Skeletal muscle tissue (tissue), 3 donors: ENCODE measurements at regions not wholly inside any gene's neighbourhood (a gene's known extent, or its start where the extent isn't known, plus 50 kb on each side); places are given as distances from the start of the nearest gene placed in this dataset.

ENCODE experiments used
- H3K27ac ChIP-seq: one replicate; pipeline ENCODE4 v1.7.0; 2013; ENCODE audit warnings: mild to moderate bottlenecking, low read depth, low read length, inconsistent platforms
- H3K27me3 ChIP-seq, 3 donors: one replicate each; pipeline ENCODE4 v1.7.0; 2013; ENCODE audit warnings: low read length in 3 of 3; ENCODE audit not compliant: control insufficient read depth in 3 of 3, insufficient read depth in 3 of 3
- H3K36me3 ChIP-seq, 3 donors: one replicate each; pipeline ENCODE4 v1.7.0; 2013; ENCODE audit warnings: low read length in 3 of 3; ENCODE audit not compliant: control insufficient read depth in 3 of 3, insufficient read depth in 3 of 3
- H3K4me1 ChIP-seq, 3 donors: one replicate each; pipeline ENCODE4 v1.7.0; 2013; ENCODE audit warnings: low read length in 3 of 3, mild to moderate bottlenecking in 3 of 3; ENCODE audit not compliant: control insufficient read depth in 3 of 3, insufficient read depth in 3 of 3
- H3K4me3 ChIP-seq, 3 donors: one replicate each; pipeline ENCODE4 v1.7.0; 2013; ENCODE audit warnings: low read length in 3 of 3
- H3K9ac ChIP-seq, 3 donors: one replicate each; pipeline ENCODE4 v1.7.0; 2013; ENCODE audit warnings: low read length in 3 of 3, mild to moderate bottlenecking in 3 of 3, moderate library complexity in 2 of 3, low read depth in 1 of 3
- H3K9me3 ChIP-seq, 3 donors: one replicate each; pipeline ENCODE4 v1.7.0; 2013; ENCODE audit warnings: low read length in 3 of 3; ENCODE audit not compliant: control insufficient read depth in 3 of 3
- donor health status: Osteomylitis.

- Histone ChIP-seq H3K9ac (no peak overlapping the region), H3K4me1 (peaks cover 0 to 3% (median 0%) of the 10 kb centered on the region in 3 donors), H3K27me3 (peaks cover 0 to 3% (median 0%) of the 10 kb centered on the region in 3 donors), H3K27ac (no peak overlapping the region), H3K9me3 (no peaks in the 10 kb centered on the region), H3K36me3 (no peaks in the 10 kb centered on the region), H3K4me3 (no peak overlapping the region)
Measured at GRCh38 chr15:101551696-101552591, 62.4 kb upstream of the PCSK6 start.

- Histone ChIP-seq H3K27me3 (peaks cover 0 to 10% (median 0%) of the 10 kb centered on the region in 3 donors), H3K36me3 (no peaks in the 10 kb centered on the region), H3K27ac (no peak overlapping the region), H3K4me3 (no peak overlapping the region), H3K9me3 (no peaks in the 10 kb centered on the region), H3K9ac (no peak overlapping the region), H3K4me1 (peaks cover 0 to 3% (median 0%) of the 10 kb centered on the region in 3 donors)
Measured at GRCh38 chr15:101550124-101550523, 60.6 kb upstream of the PCSK6 start.

DNA sequence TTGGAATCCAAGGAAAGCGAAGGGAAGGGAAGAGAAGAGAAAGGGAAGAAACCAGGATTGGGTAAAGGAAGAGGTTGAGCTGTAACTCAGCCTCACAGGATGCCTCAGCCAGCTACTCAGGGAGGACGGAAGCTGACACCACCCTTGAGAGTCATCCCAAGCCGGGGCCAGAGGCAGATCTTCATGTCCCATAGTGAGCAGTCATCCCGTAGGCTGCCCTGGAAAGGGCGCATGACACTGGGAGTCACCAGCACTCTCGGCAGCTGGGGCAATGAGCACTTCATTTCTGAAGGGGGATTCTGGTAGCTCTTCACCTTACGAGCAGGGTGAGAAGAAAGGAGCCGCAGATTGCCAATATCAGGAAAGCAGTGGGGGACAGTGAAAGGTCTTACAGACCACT is 60.1 kb upstream of the PCSK6 start:
- Histone ChIP-seq H3K27ac (no peak overlapping the region), H3K4me3 (no peak overlapping the region), H3K4me1 (peaks cover 0 to 3% (median 0%) of the 10 kb centered on the region in 3 donors), H3K9me3 (no peaks in the 10 kb centered on the region), H3K27me3 (peaks cover 0 to 10% (median 0%) of the 10 kb centered on the region in 3 donors), H3K36me3 (no peaks in the 10 kb centered on the region), H3K9ac (no peak overlapping the region)

DNA sequence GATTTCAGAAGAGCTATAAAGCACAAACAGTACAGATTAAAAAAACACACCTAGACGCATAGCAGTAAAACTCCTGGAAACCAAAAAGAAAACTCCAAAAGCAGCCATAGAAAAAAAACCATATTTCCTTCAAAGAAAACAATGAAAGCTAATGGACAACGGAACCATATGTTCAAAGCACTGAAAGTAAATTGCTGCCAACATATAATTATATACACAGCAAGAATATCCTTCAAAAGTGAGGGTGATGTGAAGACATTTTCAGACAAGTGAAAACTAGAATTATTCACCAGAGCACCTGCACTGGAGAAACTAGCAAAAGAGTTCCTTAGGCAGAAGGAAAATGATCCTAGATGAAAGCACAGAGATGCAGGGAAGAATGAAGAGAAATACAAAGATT is 58.2 kb upstream of the PCSK6 start:
- Histone ChIP-seq H3K36me3 (no peaks in the 10 kb centered on the region), H3K27ac (no peak overlapping the region), H3K9ac (no peak overlapping the region), H3K4me3 (no peak overlapping the region), H3K4me1 (peaks cover 0 to 3% (median 0%) of the 10 kb centered on the region in 3 donors), H3K27me3 (peaks cover 12 to 22% (median 12%) of the 10 kb centered on the region in 3 donors), H3K9me3 (no peaks in the 10 kb centered on the region)

DNA sequence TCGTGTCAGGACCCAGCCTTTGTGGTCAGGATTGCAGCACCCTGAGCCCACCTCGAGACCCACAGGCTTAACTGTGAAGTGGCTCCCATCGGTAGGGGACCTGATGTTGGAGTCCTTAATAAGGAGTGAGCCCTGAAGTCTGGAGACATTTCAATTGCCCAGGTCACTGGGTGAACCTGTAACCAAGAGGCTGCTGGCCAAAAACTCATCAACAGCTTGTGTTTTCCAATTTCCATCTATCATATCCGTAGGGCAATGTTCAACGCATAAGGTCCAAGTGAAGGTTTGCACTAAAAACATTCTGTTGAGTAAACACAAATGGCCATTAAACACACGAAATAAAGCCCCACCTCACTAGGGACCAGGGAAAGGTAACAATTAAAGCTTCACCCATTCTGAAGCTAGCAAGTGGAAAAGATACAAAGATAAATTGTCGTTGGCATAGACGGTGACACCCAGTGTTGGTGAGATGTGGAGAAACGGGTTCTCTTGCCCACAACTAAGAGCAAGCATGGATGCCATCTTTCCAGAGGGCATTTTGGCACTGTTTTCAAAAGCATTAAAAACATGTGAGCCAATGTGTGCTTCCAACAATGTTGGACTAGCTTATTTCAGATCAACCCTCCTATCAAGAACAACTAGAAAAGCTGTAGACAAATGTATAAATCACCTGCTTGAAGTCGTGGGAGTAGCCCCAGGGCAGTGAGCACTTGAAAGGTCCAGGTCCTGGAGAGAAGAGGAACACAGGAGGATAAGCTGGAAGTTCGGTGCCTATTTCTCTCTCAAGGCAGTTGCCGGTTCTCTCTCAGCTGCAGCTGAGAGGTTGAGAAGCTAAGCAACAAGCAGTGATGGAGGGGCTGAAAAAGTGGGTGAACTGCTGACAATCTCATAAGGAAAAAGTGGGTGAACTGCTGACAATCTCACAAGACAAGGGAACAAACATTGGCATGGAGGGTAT is 56.3 kb upstream of the PCSK6 start:
- Histone ChIP-seq H3K4me3 (no peak overlapping the region), H3K9ac (no peak overlapping the region), H3K27me3 (peaks cover 12 to 20% (median 12%) of the 10 kb centered on the region in 3 donors), H3K27ac (no peak overlapping the region), H3K4me1 (peaks cover 0 to 2% (median 2%) of the 10 kb centered on the region in 3 donors), H3K36me3 (no peaks in the 10 kb centered on the region), H3K9me3 (no peaks in the 10 kb centered on the region)

DNA sequence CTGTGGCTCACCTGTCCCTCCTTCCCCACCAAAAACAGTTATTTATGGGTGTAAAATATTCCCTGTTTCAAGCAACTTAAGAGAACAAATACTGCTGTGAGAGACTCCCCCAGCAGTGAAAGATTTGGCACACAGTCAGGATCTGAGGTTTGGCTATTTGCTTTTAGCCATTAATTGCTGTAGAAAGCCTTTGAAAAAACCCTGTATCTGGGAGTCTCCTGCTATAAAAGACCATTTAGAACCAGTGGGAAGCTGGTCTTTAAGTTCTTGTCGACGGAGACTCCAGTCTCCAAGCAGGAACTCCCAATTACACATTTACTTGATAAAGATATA is 55.1 kb upstream of the PCSK6 start:
- H3K27me3 ChIP-seq: peaks cover 12 to 19% (median 12%) of the 10 kb centered on the region in 3 donors
- no peaks in the 10 kb centered on the region for H3K9me3 ChIP-seq
- H3K4me1 ChIP-seq: peaks cover 0 to 4% (median 3%) of the 10 kb centered on the region in 3 donors
- no peaks in the 10 kb centered on the region for H3K36me3 ChIP-seq
- no peak overlapping the region for H3K4me3 ChIP-seq
- H3K9ac ChIP-seq: no peak overlapping the region
- H3K27ac ChIP-seq: no peak overlapping the region

DNA sequence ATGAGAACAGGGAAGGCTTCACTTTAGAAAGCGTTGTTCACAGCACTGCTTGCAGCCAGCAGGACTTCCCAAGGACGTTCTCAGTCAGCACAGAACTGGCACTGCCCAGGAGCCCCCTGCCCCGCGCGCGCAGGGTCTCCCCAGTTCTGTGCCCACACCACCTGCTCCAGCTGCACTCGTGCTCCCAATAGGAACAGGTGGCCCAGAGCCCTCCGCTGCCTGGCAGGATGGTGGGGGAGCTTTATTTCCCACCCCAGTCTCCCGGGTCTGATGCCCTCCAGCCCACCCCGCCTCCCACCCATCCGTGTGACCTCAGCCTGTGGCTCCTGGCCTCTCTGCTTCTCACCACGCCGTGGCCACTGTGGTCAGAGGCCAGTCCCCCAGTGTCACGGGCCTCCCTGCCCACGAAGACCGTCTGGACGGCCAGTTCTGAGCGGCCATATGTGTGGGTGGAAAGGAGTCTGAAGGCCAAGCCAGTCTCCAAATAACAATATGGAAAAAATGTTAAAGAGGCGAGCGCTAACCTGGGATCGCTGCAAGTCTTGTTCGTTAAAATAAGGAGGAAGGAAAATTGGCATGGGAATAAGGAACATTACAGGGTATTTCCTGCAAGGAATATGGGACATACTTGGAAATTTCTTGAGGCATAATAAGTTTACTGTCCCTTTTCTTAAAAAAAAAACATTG is 54.6 kb upstream of the PCSK6 start:
- peaks cover 12 to 19% (median 12%) of the 10 kb centered on the region in 3 donors for H3K27me3 ChIP-seq
- H3K4me1 ChIP-seq: peaks cover 0 to 4% (median 3%) of the 10 kb centered on the region in 3 donors
- no peak overlapping the region for H3K9ac ChIP-seq
- H3K27ac ChIP-seq: no peak overlapping the region
- no peaks in the 10 kb centered on the region for H3K36me3 ChIP-seq
- H3K4me3 ChIP-seq: no peak overlapping the region
- H3K9me3 ChIP-seq: no peaks in the 10 kb centered on the region

- Histone ChIP-seq H3K27me3 (peaks cover 12 to 19% (median 12%) of the 10 kb centered on the region in 3 donors), H3K36me3 (no peaks in the 10 kb centered on the region), H3K9me3 (peaks cover 0 to 2% (median 0%) of the 10 kb centered on the region in 3 donors), H3K4me3 (no peak overlapping the region), H3K27ac (no peak overlapping the region), H3K9ac (no peak overlapping the region), H3K4me1 (peaks cover 0 to 4% (median 3%) of the 10 kb centered on the region in 3 donors)
Measured at GRCh38 chr15:101543431-101543830, 53.9 kb upstream of the PCSK6 start.

GRCh38 chr15:101543026-101543390 is 53.5 kb upstream of the PCSK6 start:
- Histone ChIP-seq H3K4me1 (peaks cover 0 to 4% (median 3%) of the 10 kb centered on the region in 3 donors), H3K27me3 (peaks cover 12 to 19% (median 12%) of the 10 kb centered on the region in 3 donors), H3K36me3 (no peaks in the 10 kb centered on the region), H3K4me3 (no peak overlapping the region), H3K9me3 (peaks cover 0 to 2% (median 0%) of the 10 kb centered on the region in 3 donors), H3K9ac (no peak overlapping the region), H3K27ac (no peak overlapping the region)
